EH (cell line): ENCODE measurements at regions not wholly inside any gene's neighbourhood (a gene's known extent, or its start where the extent isn't known, plus 50 kb on each side); places are given as distances from the start of the nearest gene placed in this dataset.

ENCODE experiments used
- DNase-seq: peaks from one replicate; pipeline ENCODE4 v3.0.0-alpha.2; 2015; ENCODE audit warnings: low read depth

DNA sequence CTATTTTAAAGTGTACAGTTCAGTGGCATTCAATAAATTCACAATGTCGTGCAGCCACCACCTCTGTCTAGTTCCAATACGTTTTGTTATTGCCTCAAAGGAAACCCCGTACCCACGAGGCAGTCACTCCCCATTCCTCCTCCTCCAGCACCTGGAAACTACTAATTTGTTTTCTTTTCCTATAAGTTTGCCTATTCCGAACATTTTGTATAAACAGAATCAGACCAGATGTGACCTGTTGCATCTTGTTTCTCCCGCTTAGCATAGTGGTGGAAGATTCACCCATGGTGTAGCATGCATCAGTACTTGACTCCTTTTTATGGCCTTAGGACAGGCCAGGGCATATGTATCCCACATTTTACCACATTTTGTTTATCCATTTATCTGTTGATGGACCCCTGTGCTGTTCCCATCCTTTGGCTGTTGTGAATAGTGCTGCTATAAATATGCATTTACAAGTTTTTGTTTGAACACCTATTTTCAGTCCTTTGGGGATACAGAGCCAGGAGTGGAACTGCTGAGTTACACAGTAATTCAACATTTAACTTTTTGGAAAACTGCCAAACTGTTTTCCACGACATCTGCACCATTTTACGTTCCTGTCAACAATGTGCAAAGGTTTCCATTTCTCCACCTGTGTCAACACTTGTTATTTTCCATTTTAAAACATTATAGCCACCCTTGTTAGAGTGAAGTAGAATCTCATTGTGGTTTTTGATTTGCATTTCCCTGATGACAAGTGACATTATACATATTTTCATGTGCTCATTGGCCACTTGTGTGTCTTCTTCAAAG is 57.8 kb upstream of the STX18 start:
- no peak for DNase-seq

DNA sequence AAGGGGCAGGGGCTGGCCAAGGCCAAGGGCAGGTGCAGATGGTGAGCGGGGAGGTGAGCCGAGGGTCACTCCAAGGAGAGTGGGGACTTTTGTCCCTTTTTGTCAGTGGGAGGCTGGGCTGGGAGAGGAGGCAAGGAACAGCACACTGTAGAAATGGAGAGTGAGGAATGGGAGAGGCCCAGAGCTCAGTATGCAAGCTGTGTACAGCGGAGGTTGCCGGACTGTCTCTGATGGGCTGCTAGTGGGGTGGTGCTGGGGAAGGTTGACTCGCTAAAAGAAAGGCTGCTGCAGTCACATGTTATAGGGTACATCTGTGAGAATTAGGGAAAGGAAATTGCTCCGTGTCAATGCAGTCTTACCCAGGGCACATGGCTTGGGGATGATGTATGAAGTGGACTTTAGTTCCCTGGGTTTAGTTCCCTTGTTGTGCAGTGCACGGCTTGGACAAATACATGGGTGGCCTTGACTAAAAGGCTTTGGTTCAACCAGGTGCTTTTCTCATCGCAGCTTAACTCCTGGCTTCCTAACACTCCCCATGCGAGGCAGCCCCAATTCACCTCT is 57.1 kb upstream of the STX18 start:
- no peak for DNase-seq

DNA sequence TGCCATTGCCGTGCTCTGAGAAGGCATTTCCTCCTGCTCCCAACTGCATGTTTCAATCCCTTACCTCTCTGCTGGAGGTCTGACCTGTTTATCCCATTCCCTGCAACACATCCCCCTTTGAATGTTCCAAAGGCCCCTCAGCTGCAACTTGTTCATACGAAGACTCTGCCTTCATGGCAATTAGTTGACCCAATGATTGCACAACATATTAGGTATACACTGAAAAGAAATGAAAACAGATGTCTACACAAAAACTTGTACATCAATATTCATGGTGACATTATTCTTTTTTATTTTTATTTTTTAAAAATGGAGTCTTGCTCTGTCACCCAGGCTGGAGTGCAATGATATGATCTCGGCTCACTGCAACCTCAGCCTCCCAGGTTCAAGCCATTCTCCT is 54.9 kb upstream of the STX18 start:
- no peak for DNase-seq

DNA sequence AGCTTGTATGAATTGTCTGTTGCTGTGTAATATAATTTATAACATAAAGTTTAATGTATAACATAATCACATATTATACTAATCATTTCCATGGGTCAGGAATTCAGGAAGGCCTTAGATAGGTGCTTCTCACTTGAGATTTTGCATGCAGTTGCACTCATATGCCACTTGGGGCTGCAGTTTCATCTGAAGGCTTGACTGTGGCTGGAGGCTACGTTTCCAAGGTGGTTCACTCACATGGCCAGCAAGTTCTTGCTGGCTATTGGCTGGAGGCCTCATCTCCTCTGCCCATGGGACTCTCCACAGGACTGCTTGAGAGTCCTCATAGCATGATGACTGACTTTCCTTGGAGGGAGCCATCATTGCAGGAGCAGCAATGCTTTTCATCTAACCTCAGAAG is 53.4 kb upstream of the STX18 start:
- no peak for DNase-seq

DNA sequence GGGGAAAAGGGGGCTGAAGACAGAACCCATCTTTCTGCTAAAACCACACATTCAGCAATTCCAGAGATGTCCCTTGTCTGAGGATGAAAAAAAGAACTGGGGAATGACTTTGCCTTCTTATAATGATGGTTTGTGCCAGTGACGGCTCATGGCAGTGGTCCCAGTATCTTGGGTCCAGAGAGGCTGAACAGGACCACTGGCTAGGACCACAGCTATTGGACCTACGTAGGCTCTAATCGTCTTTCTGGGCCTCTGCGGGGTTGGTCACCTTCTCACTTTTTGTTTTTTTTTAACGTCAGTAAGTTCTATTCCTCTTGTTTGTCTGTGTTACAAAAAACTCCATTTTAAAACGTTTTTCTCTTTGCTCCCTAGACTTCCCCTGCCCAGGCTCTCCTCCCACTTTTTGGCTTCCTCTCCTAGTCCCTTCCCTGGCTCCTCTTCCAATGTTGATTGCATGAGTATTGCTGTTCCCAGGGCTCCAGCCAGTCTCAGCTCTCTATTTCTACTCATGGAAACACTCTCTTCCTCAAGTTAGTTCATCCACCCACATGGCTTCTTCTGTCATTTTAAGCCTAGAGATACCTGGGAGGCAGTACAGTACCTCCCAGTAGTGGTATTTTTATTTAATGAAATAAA is 52.6 kb upstream of the STX18 start:
- no peak for DNase-seq

DNA sequence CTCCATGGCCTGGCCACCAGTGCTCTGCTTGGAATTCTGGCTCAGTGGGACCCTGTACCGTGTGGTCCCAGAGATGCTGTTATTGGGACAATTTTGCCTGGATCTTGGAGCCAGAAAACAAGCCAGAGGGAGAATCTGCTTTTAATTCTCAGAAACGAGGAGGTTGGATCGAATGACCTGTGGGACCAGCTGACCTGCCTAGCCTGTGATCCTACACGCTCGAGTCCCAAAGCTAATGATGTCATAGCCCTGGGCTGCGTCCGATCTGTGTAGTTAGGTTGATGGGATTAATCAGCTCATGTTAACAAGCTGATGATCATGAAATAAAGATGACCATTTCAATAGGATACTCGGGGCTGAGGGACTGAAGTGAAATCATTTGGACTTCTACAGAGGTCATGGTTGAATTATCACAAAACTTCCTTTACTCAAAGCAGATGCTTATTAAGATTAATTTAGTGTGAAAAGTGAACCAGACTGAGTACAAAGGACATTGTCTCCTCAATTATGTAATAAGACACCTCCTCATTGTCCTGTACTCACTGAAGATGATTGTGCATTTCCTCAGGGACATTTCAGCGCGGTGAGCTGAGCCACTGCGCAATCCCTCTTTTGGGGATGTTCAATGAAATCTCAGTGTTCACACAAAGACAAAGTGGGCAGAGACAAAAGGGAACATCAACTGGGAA is 51.9 kb upstream of the STX18 start:
- no peak for DNase-seq

DNA sequence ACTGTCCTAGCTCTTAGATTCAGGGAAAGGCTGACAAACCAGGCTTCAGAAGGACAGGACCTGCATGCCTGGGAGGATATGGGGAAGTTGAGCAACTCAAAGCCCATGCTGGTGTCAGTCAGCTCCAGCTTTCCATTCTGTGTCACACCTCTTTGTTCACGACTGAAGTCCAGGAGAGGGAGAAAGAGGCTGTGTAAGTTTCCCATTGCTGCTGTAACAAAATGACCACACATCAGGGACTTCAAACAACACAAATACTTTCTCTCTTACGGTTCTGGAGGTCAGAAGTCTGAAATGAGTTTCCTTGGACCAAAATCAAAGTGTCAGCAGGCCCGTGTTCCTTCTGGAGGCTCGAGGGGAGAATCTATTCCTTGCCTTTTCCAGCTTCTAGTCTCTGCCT is 50.6 kb upstream of the STX18 start:
- no peak for DNase-seq
